Neural progenitor cell (in vitro differentiated cells): ENCODE measurements at regions not wholly inside any gene's neighbourhood (a gene's known extent, or its start where the extent isn't known, plus 50 kb on each side); places are given as distances from the start of the nearest gene placed in this dataset.
A peak's percentile ranks its signal among the peaks of the same experiment; 100 is the strongest.

Experiments
- DNase-seq: peaks from one replicate; pipeline ENCODE4 v3.0.0-alpha.2; 2016; ENCODE audit warnings: low spot score
- H2AFZ ChIP-seq: fragments of 200-600 bp; sonication (generic); replicated peaks from 2 replicates; pipeline ENCODE4 v1.6.1; 2016; ENCODE audit warnings: antibody characterized with exemption
- H3F3A ChIP-seq: fragments of 200-600 bp; sonication (generic); 2 replicates; pipeline ENCODE4 v1.6.1; 2016; ENCODE audit warnings: antibody characterized with exemption, low read depth
- H3K27ac ChIP-seq: fragments of 200-600 bp; sonication (generic); 2 replicates; pipeline ENCODE4 v1.5.1; 2016; ENCODE audit warnings: mild to moderate bottlenecking
- H3K27me3 ChIP-seq: fragments of 200-600 bp; sonication (generic); 2 replicates; pipeline ENCODE4 v1.6.1; 2016; ENCODE audit warnings: mild to moderate bottlenecking, moderate library complexity
- H3K36me3 ChIP-seq: fragments of 200-600 bp; sonication (generic); 2 replicates; pipeline ENCODE4 v1.5.1; 2016
- H3K4me1 ChIP-seq: fragments of 200-600 bp; sonication (generic); 2 replicates; pipeline ENCODE4 v1.6.1; 2016; ENCODE audit warnings: mixed run types
- H3K4me2 ChIP-seq: fragments of 200-600 bp; sonication (generic); 2 replicates; pipeline ENCODE4 v1.6.1; 2016
- H3K4me3 ChIP-seq: fragments of 200-600 bp; sonication (generic); 2 replicates; pipeline ENCODE4 v1.5.1; 2016
- H3K79me2 ChIP-seq: fragments of 200-600 bp; sonication (generic); 2 replicates; pipeline ENCODE4 v1.6.1; 2016; ENCODE audit warnings: low read depth
- H3K9ac ChIP-seq: fragments of 200-600 bp; sonication (generic); 2 replicates; pipeline ENCODE4 v1.6.1; 2016
- H3K9me3 ChIP-seq: fragments of 200-600 bp; sonication (generic); 2 replicates; pipeline ENCODE4 v1.5.1; 2016; ENCODE audit warnings: low read depth
- H4K20me1 ChIP-seq: fragments of 200-600 bp; sonication (generic); 2 replicates; pipeline ENCODE4 v1.6.1; 2016; ENCODE audit warnings: low read depth
- H3K27ac Mint-ChIP-seq: 3 replicates; pipeline ENCODE4 v1.8.0; 2021; ENCODE audit warnings: mixed read lengths
- H3K27me3 Mint-ChIP-seq: 2 replicates; pipeline ENCODE4 v1.8.0; 2022; ENCODE audit warnings: low read depth, mild to moderate bottlenecking, inconsistent platforms, moderate library complexity, mixed read lengths; ENCODE audit not compliant: insufficient read depth
- H3K36me3 Mint-ChIP-seq: 3 replicates; pipeline ENCODE4 v1.8.0; 2021; ENCODE audit warnings: mixed read lengths
- H3K4me1 Mint-ChIP-seq: 3 replicates; pipeline ENCODE4 v1.8.0; 2021; ENCODE audit warnings: mixed read lengths
- H3K4me3 Mint-ChIP-seq: 3 replicates; pipeline ENCODE4 v1.8.0; 2021; ENCODE audit warnings: mild to moderate bottlenecking, moderate library complexity, mixed read lengths
- H3K9me3 Mint-ChIP-seq: 3 replicates; pipeline ENCODE4 v1.8.0; 2020; ENCODE audit warnings: mixed read lengths
- EZH2 ChIP-seq: fragments of 200-600 bp; sonication (generic); IDR thresholded peaks from 2 replicates; pipeline ENCODE4 v1.6.1; 2017; ENCODE audit warnings: antibody characterized with exemption, mild to moderate bottlenecking, moderate library complexity
- EZH2phosphoT487 ChIP-seq: fragments of 200-600 bp; sonication (generic); IDR thresholded peaks from 2 replicates; pipeline ENCODE4 v1.6.1; 2017; ENCODE audit warnings: antibody characterized with exemption
- TF ChIP-seq, protein P1 (sequence below): fragments of 200-600 bp; sonication (generic); IDR thresholded peaks from 2 replicates; pipeline ENCODE4 v1.5.1; 2017; ENCODE audit warnings: antibody characterized with exemption, mild to moderate bottlenecking

DNA sequence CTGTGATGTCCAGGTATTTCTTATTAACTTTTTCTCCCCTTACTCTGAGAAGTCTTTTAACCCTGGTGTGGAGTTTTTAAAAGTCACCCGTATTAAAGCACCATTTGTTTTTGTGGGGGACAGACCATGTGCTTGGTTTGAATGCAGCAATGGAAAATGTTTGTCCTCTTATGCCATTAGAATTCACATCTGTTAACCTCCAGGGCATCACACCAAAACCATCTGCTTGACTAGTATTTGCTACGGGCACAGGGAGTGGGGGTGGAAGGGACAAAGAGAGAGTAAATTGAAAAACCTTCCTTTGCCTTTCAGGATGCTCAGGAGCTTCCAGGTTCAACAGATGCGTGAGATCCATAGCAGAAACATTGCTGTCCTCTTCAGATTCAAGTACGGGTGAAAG is 61.4 kb upstream of the GOLGA8B start:
- Mint-ChIP-seq H3K27me3 (peaks cover 4% of the 10 kb centered on the region), H3K4me1 (peaks cover 12% of the 10 kb centered on the region), H3K36me3 (no peaks in the 10 kb centered on the region), H3K27ac (no peak overlapping the region), H3K9me3 (peaks cover 2% of the 10 kb centered on the region), H3K4me3 (no peak overlapping the region)
- no peaks in the 10 kb centered on the region for H4K20me1 ChIP-seq
- no peak overlapping the region for H3K4me2 ChIP-seq
- no peak for TF ChIP-seq EZH2phosphoT487
- TF ChIP-seq EZH2, result no peak
- TF ChIP-seq, protein P1, sequence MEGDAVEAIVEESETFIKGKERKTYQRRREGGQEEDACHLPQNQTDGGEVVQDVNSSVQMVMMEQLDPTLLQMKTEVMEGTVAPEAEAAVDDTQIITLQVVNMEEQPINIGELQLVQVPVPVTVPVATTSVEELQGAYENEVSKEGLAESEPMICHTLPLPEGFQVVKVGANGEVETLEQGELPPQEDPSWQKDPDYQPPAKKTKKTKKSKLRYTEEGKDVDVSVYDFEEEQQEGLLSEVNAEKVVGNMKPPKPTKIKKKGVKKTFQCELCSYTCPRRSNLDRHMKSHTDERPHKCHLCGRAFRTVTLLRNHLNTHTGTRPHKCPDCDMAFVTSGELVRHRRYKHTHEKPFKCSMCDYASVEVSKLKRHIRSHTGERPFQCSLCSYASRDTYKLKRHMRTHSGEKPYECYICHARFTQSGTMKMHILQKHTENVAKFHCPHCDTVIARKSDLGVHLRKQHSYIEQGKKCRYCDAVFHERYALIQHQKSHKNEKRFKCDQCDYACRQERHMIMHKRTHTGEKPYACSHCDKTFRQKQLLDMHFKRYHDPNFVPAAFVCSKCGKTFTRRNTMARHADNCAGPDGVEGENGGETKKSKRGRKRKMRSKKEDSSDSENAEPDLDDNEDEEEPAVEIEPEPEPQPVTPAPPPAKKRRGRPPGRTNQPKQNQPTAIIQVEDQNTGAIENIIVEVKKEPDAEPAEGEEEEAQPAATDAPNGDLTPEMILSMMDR, result no peak
- H3K9me3 ChIP-seq, result no peaks in the 10 kb centered on the region
- H3K27me3 ChIP-seq, result no peaks in the 10 kb centered on the region
- no peak for DNase-seq
- H3K4me1 ChIP-seq, result peaks cover 8% of the 10 kb centered on the region
- H3F3A ChIP-seq, result no peaks in the 10 kb centered on the region
- no peak overlapping the region for H3K9ac ChIP-seq
- no peak overlapping the region for H3K27ac ChIP-seq
- no peak overlapping the region for H2AFZ ChIP-seq
- no peak overlapping the region for H3K4me3 ChIP-seq
- H3K36me3 ChIP-seq, result no peaks in the 10 kb centered on the region
- no peaks in the 10 kb centered on the region for H3K79me2 ChIP-seq

DNA sequence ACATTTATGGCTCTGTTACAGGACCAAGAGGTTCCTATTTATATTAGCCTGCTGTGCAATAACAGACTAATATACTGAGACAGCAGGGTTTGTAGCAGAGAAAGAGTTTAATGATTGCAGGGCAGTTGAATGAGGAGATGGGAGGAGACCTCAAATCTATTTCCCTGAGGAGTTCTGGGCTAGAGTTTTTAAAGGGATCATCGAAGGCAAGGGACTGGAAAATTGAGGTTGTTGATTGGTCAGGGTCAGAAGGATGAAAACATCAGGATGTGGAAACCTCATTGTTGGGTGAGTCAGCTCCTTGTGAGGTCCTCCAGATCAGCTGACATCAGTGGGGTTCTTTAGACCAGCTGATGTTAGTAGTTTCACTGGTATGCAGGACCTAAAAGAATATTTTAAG is 60.6 kb upstream of the GOLGA8B start:
- TF ChIP-seq, protein P1, result no peak
- TF ChIP-seq EZH2phosphoT487 (no peak), EZH2 (no peak)
- Histone ChIP-seq H2AFZ (no peak overlapping the region), H3K36me3 (no peaks in the 10 kb centered on the region), H3K79me2 (no peaks in the 10 kb centered on the region), H3K27ac (no peak overlapping the region), H3K9me3 (no peaks in the 10 kb centered on the region), H3K4me1 (peaks cover 8% of the 10 kb centered on the region), H3K9ac (no peak overlapping the region), H3F3A (no peaks in the 10 kb centered on the region), H4K20me1 (no peaks in the 10 kb centered on the region), H3K4me3 (no peak overlapping the region), H3K4me2 (no peak overlapping the region), H3K27me3 (no peaks in the 10 kb centered on the region)
- no peak overlapping the region for H3K27ac Mint-ChIP-seq
- peaks cover 4% of the 10 kb centered on the region for H3K27me3 Mint-ChIP-seq
- no peaks in the 10 kb centered on the region for H3K36me3 Mint-ChIP-seq
- no peak overlapping the region for H3K4me3 Mint-ChIP-seq
- peaks cover 2% of the 10 kb centered on the region for H3K9me3 Mint-ChIP-seq
- H3K4me1 Mint-ChIP-seq, result peaks cover 12% of the 10 kb centered on the region
- DNase-seq, result no peak

DNA sequence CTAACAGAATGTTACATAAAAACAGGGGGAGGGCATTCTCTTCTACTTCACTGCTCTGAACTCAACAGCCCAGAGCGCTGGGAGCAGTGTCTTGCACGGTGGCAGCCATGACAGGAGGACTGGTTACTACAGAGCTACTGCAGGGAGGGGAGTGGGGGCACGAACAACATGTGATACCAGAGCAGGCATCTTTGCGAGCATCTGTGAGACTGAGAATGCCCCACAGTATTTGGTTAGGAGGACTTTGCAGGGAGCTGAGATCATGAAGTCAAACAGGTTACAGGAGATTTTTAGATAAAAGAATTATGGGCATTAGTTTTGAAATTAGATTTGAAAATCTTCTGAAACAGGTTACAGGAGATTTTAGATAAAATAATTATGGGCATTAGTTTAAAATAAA is 58.8 kb upstream of the GOLGA8B start:
- no peaks in the 10 kb centered on the region for H3F3A ChIP-seq
- no peak overlapping the region for H3K4me2 ChIP-seq
- H2AFZ ChIP-seq, result peak overlapping the region; percentile 65
- no peak overlapping the region for H3K27ac ChIP-seq
- peaks cover 4% of the 10 kb centered on the region for H3K27me3 Mint-ChIP-seq
- no peaks in the 10 kb centered on the region for H3K9me3 ChIP-seq
- H3K27me3 ChIP-seq, result no peaks in the 10 kb centered on the region
- TF ChIP-seq EZH2phosphoT487 (no peak), EZH2 (no peak)
- TF ChIP-seq, protein P1, result no peak
- H3K9ac ChIP-seq, result no peak overlapping the region
- no peaks in the 10 kb centered on the region for H4K20me1 ChIP-seq
- H3K36me3 ChIP-seq, result no peaks in the 10 kb centered on the region
- H3K9me3 Mint-ChIP-seq, result peaks cover 2% of the 10 kb centered on the region
- H3K4me3 Mint-ChIP-seq, result no peak overlapping the region
- DNase-seq, result peak; percentile 37
- no peaks in the 10 kb centered on the region for H3K79me2 ChIP-seq
- H3K27ac Mint-ChIP-seq, result peak overlapping the region; percentile 51
- peaks cover 8% of the 10 kb centered on the region for H3K4me1 ChIP-seq
- peaks cover 12% of the 10 kb centered on the region for H3K4me1 Mint-ChIP-seq
- no peak overlapping the region for H3K4me3 ChIP-seq
- no peaks in the 10 kb centered on the region for H3K36me3 Mint-ChIP-seq

DNA sequence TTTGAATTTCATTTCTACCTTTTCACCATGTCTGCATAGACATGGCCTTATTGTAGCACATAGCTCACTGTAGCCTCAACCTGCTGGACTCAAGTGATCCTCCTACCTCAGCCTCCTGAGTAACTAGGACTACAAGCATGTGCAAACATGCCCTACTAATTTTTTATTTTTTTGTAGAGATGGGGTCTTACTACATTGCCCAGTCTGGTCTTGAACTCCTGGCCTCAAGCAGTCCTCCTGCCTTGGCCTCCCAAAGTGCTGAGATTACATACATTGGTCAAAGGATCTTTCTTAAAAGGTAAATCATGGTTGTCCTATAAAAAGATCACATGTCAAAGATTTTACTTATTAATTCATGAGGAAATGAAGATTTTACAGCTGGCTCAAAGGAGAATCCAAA is 57.2 kb upstream of the GOLGA8B start:
- no peak overlapping the region for H3K4me3 Mint-ChIP-seq
- H3K36me3 Mint-ChIP-seq, result no peaks in the 10 kb centered on the region
- Histone ChIP-seq H4K20me1 (no peaks in the 10 kb centered on the region), H3K4me2 (no peak overlapping the region), H3K4me3 (no peak overlapping the region), H3K79me2 (no peaks in the 10 kb centered on the region), H3K36me3 (no peaks in the 10 kb centered on the region), H3K27ac (no peak overlapping the region), H3F3A (no peaks in the 10 kb centered on the region), H3K27me3 (no peaks in the 10 kb centered on the region), H2AFZ (no peak overlapping the region), H3K9me3 (no peaks in the 10 kb centered on the region), H3K4me1 (no peaks in the 10 kb centered on the region), H3K9ac (no peak overlapping the region)
- TF ChIP-seq, protein P1, result no peak
- TF ChIP-seq EZH2phosphoT487, result no peak
- TF ChIP-seq EZH2, result no peak
- peaks cover 4% of the 10 kb centered on the region for H3K27me3 Mint-ChIP-seq
- H3K4me1 Mint-ChIP-seq, result peaks cover 5% of the 10 kb centered on the region
- no peak overlapping the region for H3K27ac Mint-ChIP-seq
- no peak for DNase-seq
- peaks cover 2% of the 10 kb centered on the region for H3K9me3 Mint-ChIP-seq
